ENCODE measurements at regions not wholly inside any gene's neighbourhood (a gene's known extent, or its start where the extent isn't known, plus 50 kb on each side); places are given as distances from the start of the nearest gene placed in this dataset.

- Histone ChIP-seq H3K27me3 (no peaks in the 10 kb centered on the region), H3K4me3 (no peak overlapping the region), H3K9me3 (no peaks in the 10 kb centered on the region), H3K36me3 (no peaks in the 10 kb centered on the region), H3K4me1 (no peaks in the 10 kb centered on the region), H3K27ac (no peak overlapping the region)
- TF ChIP-seq POLR2A (IDR thresholded peaks at IDR 0.05) = no peak
- TF ChIP-seq CTCF (IDR thresholded peaks at IDR 0.05) = no peak
- DNase-seq = no peak
- intact Hi-C loops (cut with DNase I; ENCODE audit: low total_unique reads) = no loop called here
Measured at GRCh38 chr15:47376190-47376589, 341.1 kb upstream of the SEMA6D start.

DNA sequence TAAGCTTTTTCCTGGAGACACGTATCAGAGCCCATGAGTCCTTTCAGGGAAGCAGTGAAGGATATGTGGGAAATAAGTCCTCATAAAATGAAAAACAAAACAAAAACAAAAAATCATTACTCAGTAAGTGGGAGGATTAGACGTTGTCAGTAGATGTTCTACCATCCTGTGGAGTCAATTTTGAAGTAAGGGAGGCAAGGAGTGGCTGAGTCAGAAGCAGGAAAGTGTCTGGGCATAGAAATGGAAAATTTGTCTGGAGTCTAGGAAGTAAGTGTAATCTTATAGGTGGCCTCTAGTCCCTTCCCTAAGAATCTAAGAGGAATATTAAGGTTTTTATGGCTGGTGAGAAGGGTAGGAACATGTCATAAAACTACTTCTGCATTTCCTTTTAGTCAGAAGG, 339.8 kb upstream of the SEMA6D start:
- Histone ChIP-seq H3K27me3 (no peaks in the 10 kb centered on the region), H3K4me1 (no peaks in the 10 kb centered on the region), H3K4me3 (no peak overlapping the region), H3K9me3 (no peaks in the 10 kb centered on the region), H3K27ac (no peak overlapping the region), H3K36me3 (no peaks in the 10 kb centered on the region)
- intact Hi-C loops (cut with DNase I; ENCODE audit: low total_unique reads) = no loop called here
- DNase-seq = no peak
- TF ChIP-seq CTCF (IDR thresholded peaks at IDR 0.05) (no peak), POLR2A (IDR thresholded peaks at IDR 0.05) (no peak)

- H3K27ac ChIP-seq = no peak overlapping the region
- no peak overlapping the region for H3K4me3 ChIP-seq
- no peaks in the 10 kb centered on the region for H3K27me3 ChIP-seq
- no peaks in the 10 kb centered on the region for H3K36me3 ChIP-seq
- no peaks in the 10 kb centered on the region for H3K4me1 ChIP-seq
- no peak for DNase-seq
- intact Hi-C loops (cut with DNase I; ENCODE audit: low total_unique reads) = no loop called here
- TF ChIP-seq CTCF (IDR thresholded peaks at IDR 0.05) (no peak), POLR2A (IDR thresholded peaks at IDR 0.05) (no peak)
- H3K9me3 ChIP-seq = no peaks in the 10 kb centered on the region
Measured at GRCh38 chr15:47378527-47378926, 338.8 kb upstream of the SEMA6D start.

GRCh38 chr15:47383102-47383501, 334.2 kb upstream of the SEMA6D start:
- Histone ChIP-seq H3K27ac (no peak overlapping the region), H3K9me3 (no peaks in the 10 kb centered on the region), H3K4me3 (no peak overlapping the region), H3K36me3 (no peaks in the 10 kb centered on the region), H3K4me1 (no peaks in the 10 kb centered on the region), H3K27me3 (no peaks in the 10 kb centered on the region)
- no peak for DNase-seq
- no peak for TF ChIP-seq CTCF (IDR thresholded peaks at IDR 0.05)
- TF ChIP-seq POLR2A (IDR thresholded peaks at IDR 0.05) = no peak
- intact Hi-C loops (cut with DNase I; ENCODE audit: low total_unique reads) = no loop called here

DNA sequence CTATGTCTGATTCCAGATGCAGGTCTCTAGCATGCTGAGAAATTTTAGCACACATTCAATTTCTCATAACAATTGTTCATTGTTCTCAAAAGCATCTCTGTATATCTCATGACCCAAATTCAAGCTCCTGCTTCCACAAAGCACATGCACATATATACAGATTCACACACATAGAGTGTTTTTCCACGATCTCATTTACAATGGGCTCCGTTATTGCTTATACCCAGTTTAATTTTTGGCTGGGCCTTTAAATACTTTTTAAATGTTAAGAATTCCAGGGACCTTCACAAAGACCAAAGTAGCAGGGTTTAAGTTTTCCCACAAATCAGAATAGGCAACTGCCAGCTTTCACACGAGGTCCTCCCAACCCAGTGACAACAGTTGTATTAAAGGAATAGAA, 333.5 kb upstream of the SEMA6D start:
- Histone ChIP-seq H3K9me3 (no peaks in the 10 kb centered on the region), H3K27ac (no peak overlapping the region), H3K4me1 (no peaks in the 10 kb centered on the region), H3K27me3 (no peaks in the 10 kb centered on the region), H3K36me3 (no peaks in the 10 kb centered on the region), H3K4me3 (no peak overlapping the region)
- no peak for DNase-seq
- intact Hi-C loops (cut with DNase I; ENCODE audit: low total_unique reads) = no loop called here
- TF ChIP-seq CTCF (IDR thresholded peaks at IDR 0.05) (no peak), POLR2A (IDR thresholded peaks at IDR 0.05) (no peak)

All from uterus (tissue), 3 donors.